ENCODE measurements at regions not wholly inside any gene's neighbourhood (a gene's known extent, or its start where the extent isn't known, plus 50 kb on each side); places are given as distances from the start of the nearest gene placed in this dataset.
"Not testable (repeated sequence)": the region's sequence is repeated elsewhere in the genome, so short reads cannot be mapped to it uniquely, and the experiment has no call there.

GRCh38 chr20:46785958-46786357, 76.5 kb downstream of the SLC2A10 start:
- Histone ChIP-seq H3K4me3 (ENCODE audit: low read length) (no peak overlapping the region), H3K27ac (ENCODE audit: low read depth, low read length) (no peak overlapping the region), H3K36me3 (ENCODE audit: insufficient read depth, low read length) (no peaks in the 10 kb centered on the region), H3K9me3 (ENCODE audit: low read length) (no peaks in the 10 kb centered on the region), H3K4me1 (ENCODE audit: insufficient read depth, low read length) (no peaks in the 10 kb centered on the region), H3K27me3 (ENCODE audit: insufficient read depth, low read length, poor library complexity, severe bottlenecking) (no peaks in the 10 kb centered on the region)
- DNase-seq, result no peak
- Mint-ChIP-seq H3K27me3 (peaks cover 17 to 32% of the 10 kb centered on the region in 2 donors), H3K4me1 (no peaks in the 10 kb centered on the region), H3K4me3 (no peak overlapping the region), H3K9me3 (no peaks in the 10 kb centered on the region), H3K27ac (no peak overlapping the region), H3K36me3 (no peaks in the 10 kb centered on the region)
- ChIA-PET CTCF (no interaction called here), POLR2A (no interaction called here)

GRCh38 chr20:46786566-46786965, 77.1 kb downstream of the SLC2A10 start:
- Histone ChIP-seq H3K36me3 (ENCODE audit: insufficient read depth, low read length) (no peaks in the 10 kb centered on the region), H3K4me3 (ENCODE audit: low read length) (no peak overlapping the region), H3K4me1 (ENCODE audit: insufficient read depth, low read length) (no peaks in the 10 kb centered on the region), H3K27ac (ENCODE audit: low read depth, low read length) (no peak overlapping the region), H3K9me3 (ENCODE audit: low read length) (no peaks in the 10 kb centered on the region), H3K27me3 (ENCODE audit: insufficient read depth, low read length, poor library complexity, severe bottlenecking) (no peaks in the 10 kb centered on the region)
- no peak for DNase-seq
- H3K36me3 Mint-ChIP-seq, result no peaks in the 10 kb centered on the region
- CTCF ChIA-PET, result no interaction called here
- H3K4me3 Mint-ChIP-seq, result no peak overlapping the region
- no peak overlapping the region for H3K27ac Mint-ChIP-seq
- POLR2A ChIA-PET, result no interaction called here
- peaks cover 17 to 32% of the 10 kb centered on the region in 2 donors for H3K27me3 Mint-ChIP-seq
- no peaks in the 10 kb centered on the region for H3K4me1 Mint-ChIP-seq
- no peaks in the 10 kb centered on the region for H3K9me3 Mint-ChIP-seq

- Histone ChIP-seq H3K9me3 (ENCODE audit: low read length) (no peaks in the 10 kb centered on the region), H3K27ac (ENCODE audit: low read depth, low read length) (no peak overlapping the region), H3K27me3 (ENCODE audit: insufficient read depth, low read length, poor library complexity, severe bottlenecking) (no peaks in the 10 kb centered on the region), H3K4me3 (ENCODE audit: low read length) (no peak overlapping the region), H3K4me1 (ENCODE audit: insufficient read depth, low read length) (no peaks in the 10 kb centered on the region), H3K36me3 (ENCODE audit: insufficient read depth, low read length) (no peaks in the 10 kb centered on the region)
- Mint-ChIP-seq H3K4me1 (no peaks in the 10 kb centered on the region), H3K27ac (no peak overlapping the region), H3K9me3 (no peaks in the 10 kb centered on the region), H3K4me3 (no peak overlapping the region), H3K27me3 (peaks cover 19 to 33% of the 10 kb centered on the region in 2 donors), H3K36me3 (no peaks in the 10 kb centered on the region)
- DNase-seq, result no peak
- ChIA-PET POLR2A (no interaction called here), CTCF (no interaction called here)
Measured at GRCh38 chr20:46787991-46788762, 78.7 kb downstream of the SLC2A10 start.

DNA sequence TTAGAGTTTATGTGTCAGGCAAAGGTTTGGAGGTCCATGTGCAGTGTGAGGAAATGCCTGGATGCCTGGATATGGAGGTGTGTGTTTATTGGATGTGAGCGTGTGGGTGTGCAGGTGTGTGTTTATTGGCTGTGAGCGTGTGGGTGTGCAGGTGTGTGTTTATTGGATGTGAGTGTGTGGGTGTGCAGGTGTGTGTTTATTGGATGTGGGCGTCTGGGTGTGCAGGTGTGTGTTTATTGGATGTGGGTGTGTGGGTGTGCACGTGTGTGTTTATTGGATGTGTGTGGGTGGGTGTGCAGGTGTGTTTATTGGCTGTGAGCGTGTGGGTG, 79.3 kb downstream of the SLC2A10 start:
- H3K4me1 ChIP-seq (ENCODE audit: insufficient read depth, low read length); H3K27ac Mint-ChIP-seq; H3K4me1 Mint-ChIP-seq; H3K36me3 ChIP-seq (ENCODE audit: insufficient read depth, low read length); DNase-seq; H3K27ac ChIP-seq (ENCODE audit: low read depth, low read length); H3K9me3 Mint-ChIP-seq; CTCF ChIA-PET; H3K36me3 Mint-ChIP-seq; H3K4me3 Mint-ChIP-seq; H3K4me3 ChIP-seq (ENCODE audit: low read length); H3K27me3 ChIP-seq (ENCODE audit: insufficient read depth, low read length, poor library complexity, severe bottlenecking); POLR2A ChIA-PET; H3K9me3 ChIP-seq (ENCODE audit: low read length): not testable (repeated sequence)
- H3K27me3 Mint-ChIP-seq, result peaks cover 19 to 35% of the 10 kb centered on the region in 2 donors

DNA sequence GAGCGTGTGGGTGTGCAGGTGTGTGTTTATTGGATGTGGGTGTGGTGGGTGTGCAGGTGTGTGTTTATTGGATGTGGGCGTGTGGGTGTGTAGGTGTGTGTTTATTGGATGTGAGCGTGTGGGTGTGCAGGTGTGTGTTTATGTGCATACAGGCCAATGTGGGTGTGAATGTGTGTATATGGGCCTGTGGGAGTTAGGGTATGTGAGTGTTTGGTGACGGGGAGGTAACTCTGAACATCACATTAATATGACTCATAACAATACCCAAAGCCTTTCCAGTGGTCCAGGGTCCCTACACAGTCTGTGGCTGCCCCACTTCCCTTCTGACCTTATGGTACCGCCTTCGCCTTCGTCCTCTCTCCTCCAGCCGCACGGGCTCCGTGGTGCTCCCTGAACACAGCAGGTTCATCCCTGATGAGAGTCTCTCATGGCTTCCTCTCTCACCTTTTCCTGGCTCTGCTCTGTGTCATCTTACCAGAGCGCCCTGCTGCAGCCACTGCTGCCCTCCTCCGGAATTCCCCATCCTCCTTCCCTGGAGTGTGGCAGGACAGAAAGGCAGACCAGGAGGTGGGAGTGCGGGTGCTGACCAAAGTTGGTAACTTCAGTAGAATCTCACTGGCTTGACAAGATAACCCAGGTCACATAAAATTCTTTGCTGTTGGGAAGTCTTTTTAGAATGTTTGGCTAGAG, 80.0 kb downstream of the SLC2A10 start:
- no peaks in the 10 kb centered on the region for H3K4me1 Mint-ChIP-seq
- H3K27ac Mint-ChIP-seq, result no peak overlapping the region
- no peak overlapping the region for H3K4me3 ChIP-seq (ENCODE audit: low read length)
- no peaks in the 10 kb centered on the region for H3K4me1 ChIP-seq (ENCODE audit: insufficient read depth, low read length)
- no peak for DNase-seq
- peaks cover 23 to 40% of the 10 kb centered on the region in 2 donors for H3K27me3 Mint-ChIP-seq
- H3K4me3 Mint-ChIP-seq, result no peak overlapping the region
- ChIA-PET CTCF (no interaction called here), POLR2A (no interaction called here)
- H3K27ac ChIP-seq (ENCODE audit: low read depth, low read length), result no peak overlapping the region
- no peaks in the 10 kb centered on the region for H3K36me3 Mint-ChIP-seq
- H3K36me3 ChIP-seq (ENCODE audit: insufficient read depth, low read length), result no peaks in the 10 kb centered on the region
- H3K27me3 ChIP-seq (ENCODE audit: insufficient read depth, low read length, poor library complexity, severe bottlenecking), result no peaks in the 10 kb centered on the region
- no peaks in the 10 kb centered on the region for H3K9me3 Mint-ChIP-seq
- H3K9me3 ChIP-seq (ENCODE audit: low read length), result no peaks in the 10 kb centered on the region

DNA sequence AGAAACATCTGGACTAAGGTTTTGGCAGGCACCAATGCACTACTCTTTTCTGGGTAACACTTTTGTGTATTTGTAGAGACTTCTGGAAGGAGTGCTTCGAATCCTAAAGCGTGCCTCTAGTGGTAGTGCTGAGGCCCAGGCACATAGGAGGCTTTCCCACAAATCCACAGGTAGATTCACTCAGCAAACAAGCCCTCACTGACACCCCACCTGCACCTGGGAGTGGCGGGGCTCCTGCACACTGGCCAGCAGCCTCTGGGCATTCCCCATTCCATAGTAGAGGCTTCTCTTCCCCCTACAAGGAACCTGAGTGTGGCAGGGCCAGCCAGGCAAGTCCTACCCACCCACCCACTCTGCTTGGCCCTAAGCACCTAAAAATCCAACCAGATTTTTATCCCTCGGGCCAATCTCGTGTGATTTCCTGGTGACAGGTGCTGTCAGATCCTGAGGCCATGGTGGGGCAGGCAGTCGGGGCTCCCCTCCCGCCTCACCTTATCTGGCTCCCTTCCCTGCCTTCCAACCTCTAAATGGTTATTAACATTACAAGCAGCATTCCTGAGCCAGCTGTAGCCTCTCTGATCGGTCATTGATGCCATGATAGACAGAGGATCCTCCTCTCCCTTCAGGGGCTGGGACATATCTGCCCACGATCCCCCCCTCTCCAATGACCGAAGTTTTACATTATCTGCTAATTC, 82.4 kb downstream of the SLC2A10 start:
- Mint-ChIP-seq H3K27me3 (peaks cover 17 to 27% of the 10 kb centered on the region in 2 donors), H3K36me3 (no peaks in the 10 kb centered on the region), H3K4me1 (no peaks in the 10 kb centered on the region), H3K9me3 (no peaks in the 10 kb centered on the region), H3K27ac (no peak overlapping the region), H3K4me3 (no peak overlapping the region)
- ChIA-PET POLR2A (no interaction called here), CTCF (no interaction called here)
- Histone ChIP-seq H3K9me3 (ENCODE audit: low read length) (no peaks in the 10 kb centered on the region), H3K36me3 (ENCODE audit: insufficient read depth, low read length) (no peaks in the 10 kb centered on the region), H3K27ac (ENCODE audit: low read depth, low read length) (no peak overlapping the region), H3K27me3 (ENCODE audit: insufficient read depth, low read length, poor library complexity, severe bottlenecking) (no peaks in the 10 kb centered on the region), H3K4me3 (ENCODE audit: low read length) (no peak overlapping the region), H3K4me1 (ENCODE audit: insufficient read depth, low read length) (no peaks in the 10 kb centered on the region)
- DNase-seq, result no peak

GRCh38 chr20:46797206-46797605, 87.8 kb downstream of the SLC2A10 start:
- no peaks in the 10 kb centered on the region for H3K9me3 ChIP-seq (ENCODE audit: low read length)
- Mint-ChIP-seq H3K4me1 (no peaks in the 10 kb centered on the region), H3K4me3 (no peak overlapping the region), H3K27me3 (peaks cover 13 to 27% of the 10 kb centered on the region in 2 donors), H3K9me3 (no peaks in the 10 kb centered on the region), H3K27ac (no peak overlapping the region), H3K36me3 (no peaks in the 10 kb centered on the region)
- no peaks in the 10 kb centered on the region for H3K4me1 ChIP-seq (ENCODE audit: insufficient read depth, low read length)
- no peak for DNase-seq
- ChIA-PET POLR2A (no interaction called here), CTCF (no interaction called here)
- H3K4me3 ChIP-seq (ENCODE audit: low read length), result no peak overlapping the region
- H3K27ac ChIP-seq (ENCODE audit: low read depth, low read length), result no peak overlapping the region
- H3K27me3 ChIP-seq (ENCODE audit: insufficient read depth, low read length, poor library complexity, severe bottlenecking), result no peaks in the 10 kb centered on the region
- no peaks in the 10 kb centered on the region for H3K36me3 ChIP-seq (ENCODE audit: insufficient read depth, low read length)

DNA sequence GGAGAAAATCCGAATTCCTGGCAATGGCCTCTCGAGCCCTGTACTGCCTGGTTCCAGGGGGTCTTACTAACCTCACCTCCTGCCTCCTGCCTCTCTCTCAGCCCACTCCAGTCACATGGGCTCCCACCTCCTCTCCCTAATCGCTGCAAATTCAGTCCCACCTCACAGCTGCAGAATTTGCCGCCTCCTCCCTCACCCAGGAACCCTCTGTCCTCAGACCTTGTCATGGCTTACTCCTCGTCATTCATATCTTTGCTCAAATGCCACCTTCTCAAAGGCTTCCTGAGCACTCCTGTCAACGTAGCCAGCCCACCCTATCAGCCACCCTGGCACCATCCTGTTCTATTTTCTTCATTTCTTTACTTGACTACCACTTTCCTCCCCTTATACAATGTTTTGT, 89.0 kb downstream of the SLC2A10 start:
- no peaks in the 10 kb centered on the region for H3K4me1 Mint-ChIP-seq
- Histone ChIP-seq H3K36me3 (ENCODE audit: insufficient read depth, low read length) (no peaks in the 10 kb centered on the region), H3K4me1 (ENCODE audit: insufficient read depth, low read length) (no peaks in the 10 kb centered on the region), H3K27me3 (ENCODE audit: insufficient read depth, low read length, poor library complexity, severe bottlenecking) (no peaks in the 10 kb centered on the region), H3K27ac (ENCODE audit: low read depth, low read length) (no peak overlapping the region), H3K9me3 (ENCODE audit: low read length) (no peaks in the 10 kb centered on the region), H3K4me3 (ENCODE audit: low read length) (no peak overlapping the region)
- H3K9me3 Mint-ChIP-seq, result no peaks in the 10 kb centered on the region
- no peak overlapping the region for H3K4me3 Mint-ChIP-seq
- CTCF ChIA-PET, result no interaction called here
- no peak for DNase-seq
- H3K27me3 Mint-ChIP-seq, result peaks cover 12 to 33% of the 10 kb centered on the region in 2 donors
- peak overlapping the region in 1 of 8 donors; percentile 33 for H3K27ac Mint-ChIP-seq
- no peaks in the 10 kb centered on the region for H3K36me3 Mint-ChIP-seq
- POLR2A ChIA-PET, result no interaction called here
